Stomach (tissue), 4 donors: ENCODE measurements at regions not wholly inside any gene's neighbourhood (a gene's known extent, or its start where the extent isn't known, plus 50 kb on each side); places are given as distances from the start of the nearest gene placed in this dataset.

Experiments
- CTCF ChIP-seq, 7 experiments: fragments of 450-650 bp in 4 of 7; fragments of 200-600 bp in 3 of 7; sonication (generic) in 3 of 7; IDR thresholded peaks; one replicate each; pipeline ENCODE4 v1.5.1; 2016 to 2019; ENCODE audit warnings: antibody characterized with exemption in 7 of 7, control low read depth in 2 of 7, mild to moderate bottlenecking in 1 of 7
- EP300 ChIP-seq: sonication (generic); formaldehyde crosslinking; IDR thresholded peaks from one replicate; pipeline ENCODE4 v1.6.1; 2017; ENCODE audit warnings: antibody characterized with exemption
- POLR2A ChIP-seq, 4 donors: fragments of 450-650 bp; IDR thresholded peaks; one replicate each; pipeline ENCODE4 v1.6.1; 2016; ENCODE audit warnings: antibody characterized with exemption in 4 of 4, control low read depth in 2 of 4, mild to moderate bottlenecking in 1 of 4, moderate library complexity in 1 of 4
- POLR2AphosphoS5 ChIP-seq, 3 donors: sonication (generic); formaldehyde crosslinking; IDR thresholded peaks; one replicate each; pipeline ENCODE4 v1.6.1; 2016; ENCODE audit warnings: antibody characterized with exemption in 3 of 3

- no peak for TF ChIP-seq CTCF (IDR thresholded peaks at IDR 0.05)
- TF ChIP-seq EP300, result no peak
- no peak for TF ChIP-seq POLR2AphosphoS5 (IDR thresholded peaks at IDR 0.05)
- TF ChIP-seq POLR2A (IDR thresholded peaks at IDR 0.05), result no peak
Observed at GRCh38 chr6:105902401-105903031, 183.6 kb upstream of the PRDM1 start.
